OCI-LY7 (cell line): ENCODE measurements at regions not wholly inside any gene's neighbourhood (a gene's known extent, or its start where the extent isn't known, plus 50 kb on each side); places are given as distances from the start of the nearest gene placed in this dataset.

Experiments used
- EZH2phosphoT487 ChIP-seq: fragments of 200-600 bp; sonication (generic); IDR thresholded peaks from 2 replicates; pipeline ENCODE4 v1.6.1; 2018; ENCODE audit warnings: low read depth, borderline replicate concordance, mild to moderate bottlenecking, mixed run types, antibody characterized with exemption, low read length, moderate library complexity, mixed read lengths
- TF ChIP-seq, protein P1 (sequence below): fragments of 200-600 bp; sonication (generic); conservative IDR thresholded peaks from 2 replicates; pipeline ENCODE4 v1.5.1; 2014; ENCODE audit warnings: mild to moderate bottlenecking, antibody characterized with exemption, low read length, moderate library complexity, mixed read lengths

DNA sequence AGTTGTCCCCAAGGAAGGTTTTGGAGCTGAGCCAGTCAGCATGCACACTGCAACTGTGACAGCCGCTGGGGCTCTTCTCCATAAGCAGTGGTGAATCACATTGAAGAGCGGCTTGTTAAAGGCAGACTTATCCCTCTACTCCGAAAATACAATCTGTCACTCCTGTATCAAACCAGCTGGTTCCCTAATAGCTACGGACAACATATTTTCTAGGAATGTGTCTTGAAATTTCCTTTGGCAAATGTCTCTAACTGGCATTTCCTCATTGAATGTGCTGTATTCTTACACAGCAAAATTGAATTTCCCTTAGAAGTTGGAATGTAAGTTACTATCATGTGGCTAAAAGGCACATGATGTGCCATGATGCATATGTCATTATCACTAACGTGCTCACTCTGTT lies 104.0 kb upstream of the GPR12 start:
- TF ChIP-seq, protein P1, sequence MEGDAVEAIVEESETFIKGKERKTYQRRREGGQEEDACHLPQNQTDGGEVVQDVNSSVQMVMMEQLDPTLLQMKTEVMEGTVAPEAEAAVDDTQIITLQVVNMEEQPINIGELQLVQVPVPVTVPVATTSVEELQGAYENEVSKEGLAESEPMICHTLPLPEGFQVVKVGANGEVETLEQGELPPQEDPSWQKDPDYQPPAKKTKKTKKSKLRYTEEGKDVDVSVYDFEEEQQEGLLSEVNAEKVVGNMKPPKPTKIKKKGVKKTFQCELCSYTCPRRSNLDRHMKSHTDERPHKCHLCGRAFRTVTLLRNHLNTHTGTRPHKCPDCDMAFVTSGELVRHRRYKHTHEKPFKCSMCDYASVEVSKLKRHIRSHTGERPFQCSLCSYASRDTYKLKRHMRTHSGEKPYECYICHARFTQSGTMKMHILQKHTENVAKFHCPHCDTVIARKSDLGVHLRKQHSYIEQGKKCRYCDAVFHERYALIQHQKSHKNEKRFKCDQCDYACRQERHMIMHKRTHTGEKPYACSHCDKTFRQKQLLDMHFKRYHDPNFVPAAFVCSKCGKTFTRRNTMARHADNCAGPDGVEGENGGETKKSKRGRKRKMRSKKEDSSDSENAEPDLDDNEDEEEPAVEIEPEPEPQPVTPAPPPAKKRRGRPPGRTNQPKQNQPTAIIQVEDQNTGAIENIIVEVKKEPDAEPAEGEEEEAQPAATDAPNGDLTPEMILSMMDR = no peak
- TF ChIP-seq EZH2phosphoT487 = no peak
